ENCODE measurements at regions not wholly inside any gene's neighbourhood (a gene's known extent, or its start where the extent isn't known, plus 50 kb on each side); places are given as distances from the start of the nearest gene placed in this dataset.

- H3K9me2 ChIP-seq (ENCODE audit: insufficient read depth, low read length) = no peaks in the 10 kb centered on the region
- no peak overlapping the region for H2AFZ ChIP-seq (ENCODE audit: low read depth, low read length)
- H4K20me1 ChIP-seq (ENCODE audit: insufficient read depth) = no peaks in the 10 kb centered on the region
- no peaks in the 10 kb centered on the region for H3K36me3 ChIP-seq (ENCODE audit: insufficient read depth, low read length)
- no peak overlapping the region for H3K4me2 ChIP-seq (ENCODE audit: low read length)
- no peak overlapping the region for H3K9ac ChIP-seq (ENCODE audit: low read length)
- H3K27me3 ChIP-seq (ENCODE audit: insufficient read depth, low read depth, low read length) = no peaks in the 10 kb centered on the region
- H3K79me2 ChIP-seq (replicated peaks; ENCODE audit: insufficient read depth, low read length) = no peaks in the 10 kb centered on the region
- no peak overlapping the region for H3K27ac ChIP-seq (ENCODE audit: low read length)
- TF ChIP-seq POLR2AphosphoS5 (IDR thresholded peaks at IDR 0.05) (no peak), TAF1 (IDR thresholded peaks at IDR 0.05; ENCODE audit: low read depth) (no peak), REST (IDR thresholded peaks at IDR 0.05; ENCODE audit: borderline replicate concordance) (no peak), EZH2 (IDR thresholded peaks at IDR 0.05; ENCODE audit: borderline replicate concordance, insufficient read depth, low read length, poor library complexity, severe bottlenecking) (no peak), RAD21 (conservative IDR thresholded peaks at IDR 0.05) (no peak), EP300 (conservative IDR thresholded peaks at IDR 0.05; ENCODE audit: poor library complexity, severe bottlenecking) (no peak)
- TF ChIP-seq, protein P1, sequence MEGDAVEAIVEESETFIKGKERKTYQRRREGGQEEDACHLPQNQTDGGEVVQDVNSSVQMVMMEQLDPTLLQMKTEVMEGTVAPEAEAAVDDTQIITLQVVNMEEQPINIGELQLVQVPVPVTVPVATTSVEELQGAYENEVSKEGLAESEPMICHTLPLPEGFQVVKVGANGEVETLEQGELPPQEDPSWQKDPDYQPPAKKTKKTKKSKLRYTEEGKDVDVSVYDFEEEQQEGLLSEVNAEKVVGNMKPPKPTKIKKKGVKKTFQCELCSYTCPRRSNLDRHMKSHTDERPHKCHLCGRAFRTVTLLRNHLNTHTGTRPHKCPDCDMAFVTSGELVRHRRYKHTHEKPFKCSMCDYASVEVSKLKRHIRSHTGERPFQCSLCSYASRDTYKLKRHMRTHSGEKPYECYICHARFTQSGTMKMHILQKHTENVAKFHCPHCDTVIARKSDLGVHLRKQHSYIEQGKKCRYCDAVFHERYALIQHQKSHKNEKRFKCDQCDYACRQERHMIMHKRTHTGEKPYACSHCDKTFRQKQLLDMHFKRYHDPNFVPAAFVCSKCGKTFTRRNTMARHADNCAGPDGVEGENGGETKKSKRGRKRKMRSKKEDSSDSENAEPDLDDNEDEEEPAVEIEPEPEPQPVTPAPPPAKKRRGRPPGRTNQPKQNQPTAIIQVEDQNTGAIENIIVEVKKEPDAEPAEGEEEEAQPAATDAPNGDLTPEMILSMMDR (IDR thresholded peaks at IDR 0.05; ENCODE audit: poor library complexity, severe bottlenecking) = no peak
- no peaks in the 10 kb centered on the region for H3K9me3 ChIP-seq (ENCODE audit: low read length)
- H3K4me3 ChIP-seq (ENCODE audit: low read length) = no peak overlapping the region
- H3F3A ChIP-seq (ENCODE audit: insufficient read depth, low read length, poor library complexity, severe bottlenecking) = no peaks in the 10 kb centered on the region
These were observed 590.4 kb downstream of the NXPH1 start for GRCh38 chr7:9023675-9024294.

DNA sequence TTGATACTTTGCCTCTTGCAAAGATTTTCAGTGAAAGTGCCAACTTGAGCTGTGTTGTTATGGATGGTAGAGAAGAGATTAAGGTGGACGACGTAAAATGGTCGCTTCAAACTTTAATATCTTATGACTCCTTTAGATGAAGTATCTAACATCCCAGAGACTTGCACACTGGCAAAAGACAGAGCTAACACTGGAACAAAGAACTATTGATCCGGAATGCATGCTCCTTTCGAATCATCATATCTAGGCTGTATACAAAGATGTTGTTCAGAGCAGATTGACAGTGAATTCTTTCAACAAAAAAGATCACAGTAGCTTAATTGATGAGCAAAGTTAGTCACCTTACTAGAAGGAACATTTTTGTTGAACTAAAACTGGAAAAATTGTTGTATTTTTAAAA, 592.7 kb downstream of the NXPH1 start:
- Histone ChIP-seq H3K9ac (ENCODE audit: low read length) (no peak overlapping the region), H3K27ac (ENCODE audit: low read length) (no peak overlapping the region), H3K27me3 (ENCODE audit: insufficient read depth, low read depth, low read length) (no peaks in the 10 kb centered on the region), H3K79me2 (replicated peaks; ENCODE audit: insufficient read depth, low read length) (no peaks in the 10 kb centered on the region), H3K36me3 (ENCODE audit: insufficient read depth, low read length) (no peaks in the 10 kb centered on the region), H3K9me3 (ENCODE audit: low read length) (no peaks in the 10 kb centered on the region), H2AFZ (ENCODE audit: low read depth, low read length) (no peak overlapping the region), H3K4me2 (ENCODE audit: low read length) (no peak overlapping the region), H3K9me2 (ENCODE audit: insufficient read depth, low read length) (no peaks in the 10 kb centered on the region), H3F3A (ENCODE audit: insufficient read depth, low read length, poor library complexity, severe bottlenecking) (no peaks in the 10 kb centered on the region), H3K4me3 (ENCODE audit: low read length) (no peak overlapping the region), H4K20me1 (ENCODE audit: insufficient read depth) (no peaks in the 10 kb centered on the region)
- TF ChIP-seq EZH2 (IDR thresholded peaks at IDR 0.05; ENCODE audit: borderline replicate concordance, insufficient read depth, low read length, poor library complexity, severe bottlenecking) (no peak), MXI1 (conservative IDR thresholded peaks at IDR 0.05; ENCODE audit: poor library complexity, severe bottlenecking) (no peak), EP300 (conservative IDR thresholded peaks at IDR 0.05; ENCODE audit: poor library complexity, severe bottlenecking) (no peak), REST (IDR thresholded peaks at IDR 0.05; ENCODE audit: borderline replicate concordance) (no peak), TAF1 (IDR thresholded peaks at IDR 0.05; ENCODE audit: low read depth) (no peak), RAD21 (conservative IDR thresholded peaks at IDR 0.05) (no peak), SMC3 (conservative IDR thresholded peaks at IDR 0.05; ENCODE audit: poor library complexity) (no peak)
- TF ChIP-seq, protein P1 (IDR thresholded peaks at IDR 0.05; ENCODE audit: poor library complexity, severe bottlenecking) = no peak

All from neural cell (in vitro differentiated cells).